SK-N-SH (cell line): ENCODE measurements at regions not wholly inside any gene's neighbourhood (a gene's known extent, or its start where the extent isn't known, plus 50 kb on each side); places are given as distances from the start of the nearest gene placed in this dataset.

Source experiments
- EP300 ChIP-seq, 2 experiments: IDR thresholded peaks; 2 replicates each; pipeline versions ENCODE4 v1.4.0 to v1.6.1; 2012; ENCODE audit warnings: borderline replicate concordance in 1 of 2, low read depth in 1 of 2, low read length in 1 of 2
- GABPA ChIP-seq: IDR thresholded peaks from 2 replicates; pipeline ENCODE4 v1.4.0; 2012; ENCODE audit warnings: low read depth, mild to moderate bottlenecking
- GATA2 ChIP-seq: sonication (generic); formaldehyde crosslinking; IDR thresholded peaks from 2 replicates; pipeline ENCODE4 v1.5.0; 2020; ENCODE audit warnings: mild to moderate bottlenecking, missing genetic modification reagents
- JUND ChIP-seq: IDR thresholded peaks from 2 replicates; pipeline ENCODE4 v1.4.0; 2012
- MXI1 ChIP-seq: IDR thresholded peaks from 2 replicates; pipeline ENCODE4 v1.6.1; 2012; ENCODE audit warnings: mild to moderate bottlenecking, low read depth, low read length, improper control_type of control experiment
- POLR2AphosphoS5 ChIP-seq: IDR thresholded peaks from 2 replicates; pipeline ENCODE4 v1.6.1; 2012; ENCODE audit warnings: low read depth, low read length
- SIN3A ChIP-seq: IDR thresholded peaks from 2 replicates; pipeline ENCODE4 v1.6.1; 2012; ENCODE audit warnings: low read depth, mild to moderate bottlenecking, low read length, moderate library complexity, borderline replicate concordance
- TAF1 ChIP-seq: IDR thresholded peaks from 2 replicates; pipeline ENCODE4 v1.6.1; 2012; ENCODE audit warnings: low read depth, mild to moderate bottlenecking, low read length, moderate library complexity, borderline replicate concordance
- TF ChIP-seq, protein P1 (sequence below): fragments of 200-600 bp; sonication (generic); IDR thresholded peaks from 2 replicates; pipeline ENCODE4 v1.6.1; 2017; ENCODE audit warnings: antibody characterized with exemption, mild to moderate bottlenecking, moderate library complexity
- TF ChIP-seq, protein P2 (sequence below): IDR thresholded peaks from 2 replicates; pipeline ENCODE4 v1.6.1; 2012; ENCODE audit warnings: mild to moderate bottlenecking, low read depth, low read length, moderate library complexity
- TF ChIP-seq, protein P3 (sequence below): IDR thresholded peaks from 2 replicates; pipeline ENCODE4 v1.4.0; 2012; ENCODE audit warnings: low read depth
- TF ChIP-seq, protein P4 (sequence below): IDR thresholded peaks from 2 replicates; pipeline ENCODE4 v1.4.0; 2012; ENCODE audit warnings: low read depth, borderline replicate concordance

DNA sequence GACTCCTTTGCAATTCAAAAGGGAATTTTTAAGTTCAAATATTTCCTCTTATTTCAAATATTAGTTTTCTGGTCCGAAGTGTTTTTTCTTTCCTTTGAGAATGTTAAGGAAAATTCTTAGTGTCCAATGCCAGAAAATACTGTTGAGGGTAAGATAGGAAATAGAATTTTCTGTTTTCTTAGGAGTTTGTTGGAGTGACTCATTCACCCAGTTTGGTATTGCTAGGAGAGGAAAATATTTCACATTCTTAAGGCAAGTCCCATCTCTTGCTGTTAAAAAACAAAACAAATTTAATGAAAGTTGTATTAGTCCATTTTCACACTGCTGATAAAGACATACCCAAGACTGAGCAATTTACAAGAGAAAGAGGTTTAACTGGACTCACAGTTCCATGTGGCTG is 349.2 kb upstream of the ADAMTSL1 start:
- TF ChIP-seq MXI1 = no peak
- TF ChIP-seq, protein P1, sequence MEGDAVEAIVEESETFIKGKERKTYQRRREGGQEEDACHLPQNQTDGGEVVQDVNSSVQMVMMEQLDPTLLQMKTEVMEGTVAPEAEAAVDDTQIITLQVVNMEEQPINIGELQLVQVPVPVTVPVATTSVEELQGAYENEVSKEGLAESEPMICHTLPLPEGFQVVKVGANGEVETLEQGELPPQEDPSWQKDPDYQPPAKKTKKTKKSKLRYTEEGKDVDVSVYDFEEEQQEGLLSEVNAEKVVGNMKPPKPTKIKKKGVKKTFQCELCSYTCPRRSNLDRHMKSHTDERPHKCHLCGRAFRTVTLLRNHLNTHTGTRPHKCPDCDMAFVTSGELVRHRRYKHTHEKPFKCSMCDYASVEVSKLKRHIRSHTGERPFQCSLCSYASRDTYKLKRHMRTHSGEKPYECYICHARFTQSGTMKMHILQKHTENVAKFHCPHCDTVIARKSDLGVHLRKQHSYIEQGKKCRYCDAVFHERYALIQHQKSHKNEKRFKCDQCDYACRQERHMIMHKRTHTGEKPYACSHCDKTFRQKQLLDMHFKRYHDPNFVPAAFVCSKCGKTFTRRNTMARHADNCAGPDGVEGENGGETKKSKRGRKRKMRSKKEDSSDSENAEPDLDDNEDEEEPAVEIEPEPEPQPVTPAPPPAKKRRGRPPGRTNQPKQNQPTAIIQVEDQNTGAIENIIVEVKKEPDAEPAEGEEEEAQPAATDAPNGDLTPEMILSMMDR = no peak
- TF ChIP-seq, protein P2, sequence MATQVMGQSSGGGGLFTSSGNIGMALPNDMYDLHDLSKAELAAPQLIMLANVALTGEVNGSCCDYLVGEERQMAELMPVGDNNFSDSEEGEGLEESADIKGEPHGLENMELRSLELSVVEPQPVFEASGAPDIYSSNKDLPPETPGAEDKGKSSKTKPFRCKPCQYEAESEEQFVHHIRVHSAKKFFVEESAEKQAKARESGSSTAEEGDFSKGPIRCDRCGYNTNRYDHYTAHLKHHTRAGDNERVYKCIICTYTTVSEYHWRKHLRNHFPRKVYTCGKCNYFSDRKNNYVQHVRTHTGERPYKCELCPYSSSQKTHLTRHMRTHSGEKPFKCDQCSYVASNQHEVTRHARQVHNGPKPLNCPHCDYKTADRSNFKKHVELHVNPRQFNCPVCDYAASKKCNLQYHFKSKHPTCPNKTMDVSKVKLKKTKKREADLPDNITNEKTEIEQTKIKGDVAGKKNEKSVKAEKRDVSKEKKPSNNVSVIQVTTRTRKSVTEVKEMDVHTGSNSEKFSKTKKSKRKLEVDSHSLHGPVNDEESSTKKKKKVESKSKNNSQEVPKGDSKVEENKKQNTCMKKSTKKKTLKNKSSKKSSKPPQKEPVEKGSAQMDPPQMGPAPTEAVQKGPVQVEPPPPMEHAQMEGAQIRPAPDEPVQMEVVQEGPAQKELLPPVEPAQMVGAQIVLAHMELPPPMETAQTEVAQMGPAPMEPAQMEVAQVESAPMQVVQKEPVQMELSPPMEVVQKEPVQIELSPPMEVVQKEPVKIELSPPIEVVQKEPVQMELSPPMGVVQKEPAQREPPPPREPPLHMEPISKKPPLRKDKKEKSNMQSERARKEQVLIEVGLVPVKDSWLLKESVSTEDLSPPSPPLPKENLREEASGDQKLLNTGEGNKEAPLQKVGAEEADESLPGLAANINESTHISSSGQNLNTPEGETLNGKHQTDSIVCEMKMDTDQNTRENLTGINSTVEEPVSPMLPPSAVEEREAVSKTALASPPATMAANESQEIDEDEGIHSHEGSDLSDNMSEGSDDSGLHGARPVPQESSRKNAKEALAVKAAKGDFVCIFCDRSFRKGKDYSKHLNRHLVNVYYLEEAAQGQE = no peak
- no peak for TF ChIP-seq POLR2AphosphoS5
- no peak for TF ChIP-seq JUND
- TF ChIP-seq GABPA = no peak
- TF ChIP-seq TAF1 = no peak
- TF ChIP-seq EP300 (IDR thresholded peaks at IDR 0.05; ENCODE audit: borderline replicate concordance in 1 of 2, low read depth in 1 of 2, low read length in 1 of 2) = no peak
- TF ChIP-seq, protein P3, sequence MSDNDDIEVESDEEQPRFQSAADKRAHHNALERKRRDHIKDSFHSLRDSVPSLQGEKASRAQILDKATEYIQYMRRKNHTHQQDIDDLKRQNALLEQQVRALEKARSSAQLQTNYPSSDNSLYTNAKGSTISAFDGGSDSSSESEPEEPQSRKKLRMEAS = no peak
- TF ChIP-seq GATA2 (CRISPR knock-in tag) = no peak
- TF ChIP-seq, protein P4, sequence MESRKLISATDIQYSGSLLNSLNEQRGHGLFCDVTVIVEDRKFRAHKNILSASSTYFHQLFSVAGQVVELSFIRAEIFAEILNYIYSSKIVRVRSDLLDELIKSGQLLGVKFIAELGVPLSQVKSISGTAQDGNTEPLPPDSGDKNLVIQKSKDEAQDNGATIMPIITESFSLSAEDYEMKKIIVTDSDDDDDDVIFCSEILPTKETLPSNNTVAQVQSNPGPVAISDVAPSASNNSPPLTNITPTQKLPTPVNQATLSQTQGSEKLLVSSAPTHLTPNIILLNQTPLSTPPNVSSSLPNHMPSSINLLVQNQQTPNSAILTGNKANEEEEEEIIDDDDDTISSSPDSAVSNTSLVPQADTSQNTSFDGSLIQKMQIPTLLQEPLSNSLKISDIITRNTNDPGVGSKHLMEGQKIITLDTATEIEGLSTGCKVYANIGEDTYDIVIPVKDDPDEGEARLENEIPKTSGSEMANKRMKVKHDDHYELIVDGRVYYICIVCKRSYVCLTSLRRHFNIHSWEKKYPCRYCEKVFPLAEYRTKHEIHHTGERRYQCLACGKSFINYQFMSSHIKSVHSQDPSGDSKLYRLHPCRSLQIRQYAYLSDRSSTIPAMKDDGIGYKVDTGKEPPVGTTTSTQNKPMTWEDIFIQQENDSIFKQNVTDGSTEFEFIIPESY = no peak
- TF ChIP-seq SIN3A = no peak
